ENCODE measurements at regions not wholly inside any gene's neighbourhood (a gene's known extent, or its start where the extent isn't known, plus 50 kb on each side); places are given as distances from the start of the nearest gene placed in this dataset.

GRCh38 chr15:35834216-35834830 is 288.4 kb upstream of the DPH6 start:
- TF ChIP-seq CTCF (conservative IDR thresholded peaks at IDR 0.05) = no peak
- H3K27ac ChIP-seq = no peak overlapping the region

GRCh38 chr15:35834866-35835265 is 288.9 kb upstream of the DPH6 start:
- TF ChIP-seq CTCF (conservative IDR thresholded peaks at IDR 0.05) = no peak
- H3K27ac ChIP-seq = no peak overlapping the region

GRCh38 chr15:35838424-35839111 is 292.6 kb upstream of the DPH6 start:
- TF ChIP-seq CTCF (conservative IDR thresholded peaks at IDR 0.05) = no peak

GRCh38 chr15:35842631-35843030 is 296.7 kb upstream of the DPH6 start:
- no peak for TF ChIP-seq CTCF (conservative IDR thresholded peaks at IDR 0.05)
- no peak overlapping the region for H3K27ac ChIP-seq

More at GRCh38 chr15:35838424-35839111, 292.6 kb upstream of the DPH6 start:
- H3K27ac ChIP-seq = no peak overlapping the region

GRCh38 chr15:35843498-35843897 is 297.5 kb upstream of the DPH6 start:
- no peak overlapping the region for H3K27ac ChIP-seq
- no peak for TF ChIP-seq CTCF (conservative IDR thresholded peaks at IDR 0.05)

- TF ChIP-seq CTCF (conservative IDR thresholded peaks at IDR 0.05) = no peak
- H3K27ac ChIP-seq = no peak overlapping the region
These were observed 304.3 kb upstream of the DPH6 start for GRCh38 chr15:35850284-35850683.

- TF ChIP-seq CTCF (conservative IDR thresholded peaks at IDR 0.05) = no peak
- H3K27ac ChIP-seq = no peak overlapping the region
These were observed 305.5 kb upstream of the DPH6 start for GRCh38 chr15:35851491-35851890.
